HG03064 (cell line): ENCODE measurements at regions not wholly inside any gene's neighbourhood (a gene's known extent, or its start where the extent isn't known, plus 50 kb on each side); places are given as distances from the start of the nearest gene placed in this dataset.

Experiments
- ATAC-seq: cut with Tn5 transposase; IDR thresholded peaks from one replicate; pipeline ENCODE4 v1.9.1; 2021; ENCODE audit warnings: low read depth; ENCODE audit not compliant: unreplicated experiment

- ATAC-seq: no peak
These were observed 1672.6 kb upstream of the PCDH20 start for GRCh38 chr13:63088226-63088625.

GRCh38 chr13:63086286-63086685 lies 1670.6 kb upstream of the PCDH20 start:
- no peak for ATAC-seq

- no peak for ATAC-seq
These were observed 1670.2 kb upstream of the PCDH20 start for GRCh38 chr13:63085851-63086250.

GRCh38 chr13:63081400-63082014 lies 1665.9 kb upstream of the PCDH20 start:
- no peak for ATAC-seq

- no peak for ATAC-seq
These were observed 1659.5 kb upstream of the PCDH20 start for GRCh38 chr13:63075126-63075525.

GRCh38 chr13:63050287-63050686 lies 1634.6 kb upstream of the PCDH20 start:
- no peak for ATAC-seq

- no peak for ATAC-seq
These were observed 1633.0 kb upstream of the PCDH20 start for GRCh38 chr13:63048653-63049052.

GRCh38 chr13:63044589-63045313 lies 1629.1 kb upstream of the PCDH20 start:
- ATAC-seq: no peak

GRCh38 chr13:63042686-63043085 lies 1627.0 kb upstream of the PCDH20 start:
- ATAC-seq: no peak

- ATAC-seq: no peak
These were observed 1626.2 kb upstream of the PCDH20 start for GRCh38 chr13:63041640-63042414.

GRCh38 chr13:63026285-63026797 lies 1610.7 kb upstream of the PCDH20 start:
- no peak for ATAC-seq

- no peak for ATAC-seq
These were observed 1610.1 kb upstream of the PCDH20 start for GRCh38 chr13:63025741-63026140.

GRCh38 chr13:63024458-63024857 lies 1608.8 kb upstream of the PCDH20 start:
- ATAC-seq: no peak

GRCh38 chr13:63011996-63012395 lies 1596.3 kb upstream of the PCDH20 start:
- ATAC-seq: no peak

- ATAC-seq: no peak
These were observed 1594.5 kb upstream of the PCDH20 start for GRCh38 chr13:63010072-63010658.

GRCh38 chr13:63005625-63006024 lies 1590.0 kb upstream of the PCDH20 start:
- no peak for ATAC-seq

GRCh38 chr13:62997696-62998095 lies 1582.0 kb upstream of the PCDH20 start:
- ATAC-seq: no peak

GRCh38 chr13:62997038-62997599 lies 1581.5 kb upstream of the PCDH20 start:
- no peak for ATAC-seq

GRCh38 chr13:62973804-62974203 lies 1558.2 kb upstream of the PCDH20 start:
- no peak for ATAC-seq

GRCh38 chr13:62964522-62964921 lies 1548.9 kb upstream of the PCDH20 start:
- ATAC-seq: no peak

- no peak for ATAC-seq
These were observed 1545.1 kb upstream of the PCDH20 start for GRCh38 chr13:62960723-62961122.
